ENCODE measurements at regions not wholly inside any gene's neighbourhood (a gene's known extent, or its start where the extent isn't known, plus 50 kb on each side); places are given as distances from the start of the nearest gene placed in this dataset.

- no peak for DNase-seq
These were observed 267.3 kb upstream of the CDH6 start for GRCh38 chr5:30926218-30926617.

- DNase-seq, result no peak
These were observed 272.1 kb upstream of the CDH6 start for GRCh38 chr5:30921388-30921787.

GRCh38 chr5:30918171-30918570 lies 275.3 kb upstream of the CDH6 start:
- DNase-seq, result no peak

- no peak for DNase-seq
These were observed 285.1 kb upstream of the CDH6 start for GRCh38 chr5:30908356-30908755.

GRCh38 chr5:30900367-30900766 lies 293.1 kb upstream of the CDH6 start:
- DNase-seq, result no peak

GRCh38 chr5:30894811-30895210 lies 298.7 kb upstream of the CDH6 start:
- DNase-seq, result no peak

GRCh38 chr5:30891660-30892059 lies 301.8 kb upstream of the CDH6 start:
- no peak for DNase-seq

GRCh38 chr5:30890377-30890776 lies 303.1 kb upstream of the CDH6 start:
- DNase-seq, result no peak

GRCh38 chr5:30880514-30880913 lies 313.0 kb upstream of the CDH6 start:
- DNase-seq, result no peak

- no peak for DNase-seq
These were observed 313.6 kb upstream of the CDH6 start for GRCh38 chr5:30879887-30880286.

- no peak for DNase-seq
These were observed 314.7 kb upstream of the CDH6 start for GRCh38 chr5:30878746-30879145.

- no peak for DNase-seq
These were observed 315.2 kb upstream of the CDH6 start for GRCh38 chr5:30878296-30878695.

- no peak for DNase-seq
These were observed 319.0 kb upstream of the CDH6 start for GRCh38 chr5:30874241-30875034.

- DNase-seq, result no peak
These were observed 322.3 kb upstream of the CDH6 start for GRCh38 chr5:30871196-30871595.

- no peak for DNase-seq
These were observed 325.8 kb upstream of the CDH6 start for GRCh38 chr5:30867711-30868110.

GRCh38 chr5:30866142-30866541 lies 327.3 kb upstream of the CDH6 start:
- DNase-seq, result no peak

GRCh38 chr5:30856242-30856641 lies 337.2 kb upstream of the CDH6 start:
- DNase-seq, result no peak

GRCh38 chr5:30853158-30853557 lies 340.3 kb upstream of the CDH6 start:
- no peak for DNase-seq

GRCh38 chr5:30850866-30851265 lies 342.6 kb upstream of the CDH6 start:
- no peak for DNase-seq

- DNase-seq, result no peak
These were observed 343.4 kb upstream of the CDH6 start for GRCh38 chr5:30849931-30850710.

- no peak for DNase-seq
These were observed 347.3 kb upstream of the CDH6 start for GRCh38 chr5:30846171-30846570.

GRCh38 chr5:30845194-30845593 lies 348.3 kb upstream of the CDH6 start:
- no peak for DNase-seq

GRCh38 chr5:30843541-30843940 lies 349.9 kb upstream of the CDH6 start:
- DNase-seq, result no peak

- DNase-seq, result no peak
These were observed 353.5 kb upstream of the CDH6 start for GRCh38 chr5:30839956-30840355.
